IMR-90 (cell line): ENCODE measurements at regions not wholly inside any gene's neighbourhood (a gene's known extent, or its start where the extent isn't known, plus 50 kb on each side); places are given as distances from the start of the nearest gene placed in this dataset.

ENCODE experiments used
- ATAC-seq: fragments of 200-7000 bp; cut with Tn5 transposase; 2 replicates; pipeline ENCODE4 v1.9.1; 2020; ENCODE audit warnings: low read depth, mild to moderate bottlenecking, moderate library complexity
- BruUV-seq: library from RNA; stranded (reverse); fragments of 400-500 nt; replicated peaks from 2 replicates; lab custom pipeline; 2021; lab: Mats Ljungman, UMichigan
- CTCF ChIA-PET: fragments of 300-600 bp; formaldehyde crosslinking; extraction: SDS; loops from one replicate; lab custom pipeline; 2021; ENCODE audit warnings: antibody characterized with exemption; lab: Yijun Ruan, JAX
- POLR2A ChIA-PET: fragments of 300-600 bp; sonication (Branson Sonifier 250); formaldehyde crosslinking; loops from one replicate; lab custom pipeline; 2022; ENCODE audit warnings: antibody characterized with exemption; ENCODE audit not compliant: unreplicated experiment; lab: Charles Lee
- DNase-seq: peaks from one replicate; pipeline ENCODE4 v3.0.0; 2013
- H2AFZ ChIP-seq: replicated peaks from 2 replicates; pipeline ENCODE3; 2013; ENCODE audit warnings: low read length, mild to moderate bottlenecking; ENCODE audit not compliant: poor library complexity
- H2AK5ac ChIP-seq: 2 replicates; pipeline ENCODE4 v1.6.1; 2013; ENCODE audit warnings: low read depth, low read length, inconsistent platforms
- H2AK9ac ChIP-seq: replicated peaks from 2 replicates; pipeline ENCODE3; 2013; ENCODE audit warnings: mild to moderate bottlenecking, low read depth, low read length, moderate library complexity; ENCODE audit not compliant: poor library complexity
- H2BK120ac ChIP-seq: 2 replicates; pipeline ENCODE4 v1.6.1; 2013; ENCODE audit warnings: low read depth, low read length, inconsistent platforms
- H2BK15ac ChIP-seq: 3 replicates; pipeline ENCODE4 v1.6.1; 2013; ENCODE audit warnings: low read depth, low read length, inconsistent platforms
- H2BK20ac ChIP-seq: 2 replicates; pipeline ENCODE4 v1.6.1; 2013; ENCODE audit warnings: low read depth, mild to moderate bottlenecking, inconsistent platforms, low read length, moderate library complexity
- H2BK5ac ChIP-seq: 2 replicates; pipeline ENCODE4 v1.6.1; 2013; ENCODE audit warnings: mild to moderate bottlenecking, low read depth, low read length, inconsistent platforms; ENCODE audit not compliant: poor library complexity, severe bottlenecking
- H3K14ac ChIP-seq: replicated peaks from 2 replicates; pipeline ENCODE4 v1.6.1; 2013; ENCODE audit warnings: low read depth, low read length, inconsistent platforms
- H3K18ac ChIP-seq: 2 replicates; pipeline ENCODE4 v1.6.1; 2013; ENCODE audit warnings: low read depth, low read length, control low read depth
- H3K23ac ChIP-seq: 2 replicates; pipeline ENCODE4 v1.6.1; 2013; ENCODE audit warnings: low read depth, low read length, inconsistent platforms
- H3K27ac ChIP-seq: 2 replicates; pipeline ENCODE4 v1.5.1; 2013; ENCODE audit warnings: mild to moderate bottlenecking, control low read depth, low read length; ENCODE audit not compliant: insufficient read depth
- H3K27me3 ChIP-seq: 2 replicates; pipeline ENCODE4 v1.6.1; 2013; ENCODE audit warnings: low read length; ENCODE audit not compliant: control insufficient read depth, insufficient read depth
- H3K36me3 ChIP-seq: 2 replicates; pipeline ENCODE4 v1.6.1; 2013; ENCODE audit warnings: low read length, mixed read lengths; ENCODE audit not compliant: control insufficient read depth, insufficient read depth
- H3K4ac ChIP-seq: 2 replicates; pipeline ENCODE4 v1.6.1; 2013; ENCODE audit warnings: low read depth, low read length, inconsistent platforms
- H3K4me1 ChIP-seq: 2 replicates; pipeline ENCODE4 v1.6.1; 2013; ENCODE audit warnings: low read length, mixed read lengths; ENCODE audit not compliant: control insufficient read depth, insufficient read depth
- H3K4me2 ChIP-seq: 2 replicates; pipeline ENCODE4 v1.6.1; 2013; ENCODE audit warnings: low read depth, mild to moderate bottlenecking, control low read depth, low read length, moderate library complexity
- H3K4me3 ChIP-seq: 2 replicates; pipeline ENCODE4 v1.5.1; 2013; ENCODE audit warnings: low read depth, mild to moderate bottlenecking, control low read depth, low read length, moderate library complexity; ENCODE audit not compliant: insufficient read depth
- H3K56ac ChIP-seq: 2 replicates; pipeline ENCODE4 v1.6.1; 2013; ENCODE audit warnings: low read length, inconsistent platforms; ENCODE audit not compliant: insufficient read depth; ENCODE audit errors: extremely low read depth
- H3K79me1 ChIP-seq, 2 experiments: 2 replicates each; pipeline ENCODE4 v1.6.1; 2013; ENCODE audit warnings: low read length in 2 of 2, inconsistent platforms in 1 of 2, low read depth in 1 of 2
- H3K9ac ChIP-seq: 2 replicates; pipeline ENCODE4 v1.6.1; 2013; ENCODE audit warnings: low read depth, low read length, control low read depth
- H3K9me1 ChIP-seq: 2 replicates; pipeline ENCODE4 v1.6.1; 2013; ENCODE audit warnings: low read length, inconsistent platforms; ENCODE audit not compliant: insufficient read depth
- H3K9me3 ChIP-seq: 2 replicates; pipeline ENCODE4 v1.6.1; 2013; ENCODE audit warnings: low read length; ENCODE audit not compliant: control insufficient read depth, insufficient read depth
- H4K20me1 ChIP-seq: 2 replicates; pipeline ENCODE4 v1.6.1; 2013; ENCODE audit warnings: low read length, inconsistent platforms; ENCODE audit not compliant: insufficient read depth
- H4K5ac ChIP-seq: 2 replicates; pipeline ENCODE4 v1.6.1; 2013; ENCODE audit warnings: mild to moderate bottlenecking, low read depth, low read length, control low read depth
- H4K8ac ChIP-seq, 2 experiments: 2 replicates each; pipeline ENCODE4 v1.6.1; 2013; ENCODE audit warnings: low read depth in 2 of 2, low read length in 2 of 2, control low read depth in 1 of 2, inconsistent platforms in 1 of 2
- H4K91ac ChIP-seq: 2 replicates; pipeline ENCODE4 v1.6.1; 2013; ENCODE audit warnings: low read depth, low read length, inconsistent platforms; ENCODE audit not compliant: insufficient read depth
- CHD1 ChIP-seq: IDR thresholded peaks from 2 replicates; pipeline ENCODE4 v1.6.1; 2012; ENCODE audit warnings: low read depth, low read length, improper control_type of control experiment
- MXI1 ChIP-seq: IDR thresholded peaks from 2 replicates; pipeline ENCODE4 v1.6.1; 2012; ENCODE audit warnings: low read depth, mild to moderate bottlenecking, low read length, moderate library complexity, borderline replicate concordance
- NFE2L2 ChIP-seq: fragments of 150-350 bp; IDR thresholded peaks from 2 replicates; pipeline ENCODE4 v1.6.1; 2016; ENCODE audit warnings: low read depth, mild to moderate bottlenecking, low read length
- POLR2A ChIP-seq: IDR thresholded peaks from 2 replicates; pipeline ENCODE4 v1.6.1; 2012; ENCODE audit warnings: mild to moderate bottlenecking, low read depth, low read length
- SMC3 ChIP-seq: fragments of 150-350 bp; IDR thresholded peaks from 2 replicates; pipeline ENCODE4 v1.6.1; 2016; ENCODE audit warnings: low read depth, mild to moderate bottlenecking, antibody characterized with exemption, low read length, moderate library complexity
- WGBS, 2 experiments: methylation state at CpG; one replicate each; pipeline versions ENCODE4 v1.1.5 to v1.1.7; 2013; ENCODE audit warnings: missing lambda C conversion rate in 2 of 2; ENCODE audit not compliant: insufficient read length in 1 of 2; ENCODE audit errors: extremely low coverage in 2 of 2; 5-methylcytosine and 5-hydroxymethylcytosine counted together
- dilution Hi-C: fragments of 300-500 bp; cut with HindIII; formaldehyde crosslinking; loops from one replicate; pipeline ENCODE4 v1.14.3; 2018; ENCODE audit warnings: low sequenced_read_pairs; ENCODE audit not compliant: unreplicated experiment
- in situ Hi-C: fragments of 300-500 bp; cut with MboI; formaldehyde crosslinking; loops from 3 replicates; pipeline ENCODE4 v1.14.3; 2019; ENCODE audit warnings: low sequenced_read_pairs, inconsistent platforms, mixed read lengths
- intact Hi-C: fragments of 100-400 bp; cut with micrococcal nuclease; formaldehyde crosslinking; loops from 2 replicates; pipeline ENCODE4 v1.10.0; 2022
- TF ChIP-seq, protein P1 (sequence below): fragments of 150-350 bp; IDR thresholded peaks from 2 replicates; pipeline ENCODE4 v1.6.1; 2017; ENCODE audit warnings: mild to moderate bottlenecking, antibody characterized with exemption, low read length, low read depth
- TF ChIP-seq, protein P2 (sequence below): fragments of 150-350 bp; IDR thresholded peaks from 2 replicates; pipeline ENCODE4 v1.6.1; 2016; ENCODE audit warnings: low read depth, mild to moderate bottlenecking, low read length, moderate library complexity, borderline replicate concordance
- TF ChIP-seq, protein P3 (sequence below): conservative IDR thresholded peaks from 2 replicates; pipeline ENCODE4 v1.5.1; 2012; ENCODE audit warnings: mild to moderate bottlenecking, low read depth, low read length, improper control_type of control experiment

DNA sequence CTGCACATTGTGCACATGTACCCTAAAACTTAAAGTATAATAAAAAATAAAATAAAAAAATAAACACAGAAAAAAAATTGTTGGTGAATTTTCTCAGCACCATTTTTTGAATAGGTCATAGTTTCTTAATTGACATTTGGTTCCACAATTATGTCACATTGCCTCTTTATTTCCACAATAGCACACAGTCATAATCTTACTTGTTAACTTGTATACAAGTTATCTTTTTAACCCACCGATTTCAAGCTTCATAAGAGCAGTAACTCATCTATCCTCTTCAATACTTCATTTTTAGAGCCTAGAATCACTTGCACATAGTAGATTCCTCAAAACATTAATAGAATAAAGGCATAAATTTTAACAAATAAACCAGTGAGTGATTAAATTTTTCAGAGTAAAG, 1425.1 kb upstream of the LRRTM3 start:
- POLR2A ChIA-PET = no interaction called here
- no TSS peak for BruUV-seq
- no peaks in the 10 kb centered on the region for H3K27me3 ChIP-seq
- H3K79me1 ChIP-seq = no peaks in the 10 kb centered on the region
- H3K23ac ChIP-seq = no peak overlapping the region
- H2AK9ac ChIP-seq = no peak overlapping the region
- H3K9ac ChIP-seq = no peak overlapping the region
- H2AK5ac ChIP-seq = no peak overlapping the region
- CTCF ChIA-PET = no interaction called here
- no peak overlapping the region for H2AFZ ChIP-seq
- H4K5ac ChIP-seq = no peak overlapping the region
- H3K4me2 ChIP-seq = no peak overlapping the region
- TF ChIP-seq POLR2A (no peak), MXI1 (no peak), SMC3 (no peak), NFE2L2 (no peak), CHD1 (no peak)
- TF ChIP-seq, protein P1, sequence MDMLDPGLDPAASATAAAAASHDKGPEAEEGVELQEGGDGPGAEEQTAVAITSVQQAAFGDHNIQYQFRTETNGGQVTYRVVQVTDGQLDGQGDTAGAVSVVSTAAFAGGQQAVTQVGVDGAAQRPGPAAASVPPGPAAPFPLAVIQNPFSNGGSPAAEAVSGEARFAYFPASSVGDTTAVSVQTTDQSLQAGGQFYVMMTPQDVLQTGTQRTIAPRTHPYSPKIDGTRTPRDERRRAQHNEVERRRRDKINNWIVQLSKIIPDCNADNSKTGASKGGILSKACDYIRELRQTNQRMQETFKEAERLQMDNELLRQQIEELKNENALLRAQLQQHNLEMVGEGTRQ = no peak
- TF ChIP-seq, protein P2, sequence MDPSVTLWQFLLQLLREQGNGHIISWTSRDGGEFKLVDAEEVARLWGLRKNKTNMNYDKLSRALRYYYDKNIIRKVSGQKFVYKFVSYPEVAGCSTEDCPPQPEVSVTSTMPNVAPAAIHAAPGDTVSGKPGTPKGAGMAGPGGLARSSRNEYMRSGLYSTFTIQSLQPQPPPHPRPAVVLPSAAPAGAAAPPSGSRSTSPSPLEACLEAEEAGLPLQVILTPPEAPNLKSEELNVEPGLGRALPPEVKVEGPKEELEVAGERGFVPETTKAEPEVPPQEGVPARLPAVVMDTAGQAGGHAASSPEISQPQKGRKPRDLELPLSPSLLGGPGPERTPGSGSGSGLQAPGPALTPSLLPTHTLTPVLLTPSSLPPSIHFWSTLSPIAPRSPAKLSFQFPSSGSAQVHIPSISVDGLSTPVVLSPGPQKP = no peak
- TF ChIP-seq, protein P3, sequence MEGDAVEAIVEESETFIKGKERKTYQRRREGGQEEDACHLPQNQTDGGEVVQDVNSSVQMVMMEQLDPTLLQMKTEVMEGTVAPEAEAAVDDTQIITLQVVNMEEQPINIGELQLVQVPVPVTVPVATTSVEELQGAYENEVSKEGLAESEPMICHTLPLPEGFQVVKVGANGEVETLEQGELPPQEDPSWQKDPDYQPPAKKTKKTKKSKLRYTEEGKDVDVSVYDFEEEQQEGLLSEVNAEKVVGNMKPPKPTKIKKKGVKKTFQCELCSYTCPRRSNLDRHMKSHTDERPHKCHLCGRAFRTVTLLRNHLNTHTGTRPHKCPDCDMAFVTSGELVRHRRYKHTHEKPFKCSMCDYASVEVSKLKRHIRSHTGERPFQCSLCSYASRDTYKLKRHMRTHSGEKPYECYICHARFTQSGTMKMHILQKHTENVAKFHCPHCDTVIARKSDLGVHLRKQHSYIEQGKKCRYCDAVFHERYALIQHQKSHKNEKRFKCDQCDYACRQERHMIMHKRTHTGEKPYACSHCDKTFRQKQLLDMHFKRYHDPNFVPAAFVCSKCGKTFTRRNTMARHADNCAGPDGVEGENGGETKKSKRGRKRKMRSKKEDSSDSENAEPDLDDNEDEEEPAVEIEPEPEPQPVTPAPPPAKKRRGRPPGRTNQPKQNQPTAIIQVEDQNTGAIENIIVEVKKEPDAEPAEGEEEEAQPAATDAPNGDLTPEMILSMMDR = no peak
- no peak overlapping the region for H3K14ac ChIP-seq
- no peak overlapping the region for H4K91ac ChIP-seq
- dilution Hi-C loops (no loop called here), in situ Hi-C loops (no loop called here), intact Hi-C loops (no loop called here)
- DNase-seq = no peak
- no peak overlapping the region for H3K18ac ChIP-seq
- H2BK20ac ChIP-seq = no peak overlapping the region
- H3K9me1 ChIP-seq = no peaks in the 10 kb centered on the region
- no peaks in the 10 kb centered on the region for H3K36me3 ChIP-seq
- no peak for ATAC-seq
- no CpG with 5 or more reads among the region's 1 CpG for WGBS, 2 experiments
- no peaks in the 10 kb centered on the region for H4K20me1 ChIP-seq
- H2BK120ac ChIP-seq = no peak overlapping the region
- no peak overlapping the region for H3K27ac ChIP-seq
- H2BK15ac ChIP-seq = no peak overlapping the region
- H3K4ac ChIP-seq = no peak overlapping the region
- no peaks in the 10 kb centered on the region for H3K4me1 ChIP-seq
- H4K8ac ChIP-seq = no peak overlapping the region
- no peaks in the 10 kb centered on the region for H3K9me3 ChIP-seq
- no peak overlapping the region for H3K56ac ChIP-seq
- H3K4me3 ChIP-seq = no peak overlapping the region
- no peak overlapping the region for H2BK5ac ChIP-seq
